HEK293T (cell line): ENCODE measurements at regions not wholly inside any gene's neighbourhood (a gene's known extent, or its start where the extent isn't known, plus 50 kb on each side); places are given as distances from the start of the nearest gene placed in this dataset.
"Not testable (repeated sequence)": the region's sequence is repeated elsewhere in the genome, so short reads cannot be mapped to it uniquely, and the experiment has no call there.

Source experiments
- CTCF ChIA-PET: fragments of 350-600 bp; formaldehyde crosslinking; extraction: SDS; loops from one replicate; lab custom pipeline; 2021; ENCODE audit warnings: antibody characterized with exemption, inconsistent platforms; lab: Yijun Ruan, JAX
- POLR2A ChIA-PET: fragments of 350-600 bp; formaldehyde crosslinking; extraction: SDS; loops from one replicate; lab custom pipeline; 2020; ENCODE audit warnings: antibody characterized with exemption, inconsistent platforms; lab: Yijun Ruan, JAX
- DNase-seq: peaks from one replicate; pipeline ENCODE4 v3.0.0; 2012; ENCODE audit warnings: mixed read lengths; ENCODE audit errors: extremely low spot score
- ARNT ChIP-seq: fragments of 450-650 bp; IDR thresholded peaks from 2 replicates; pipeline ENCODE4 v1.6.1; 2017; ENCODE audit warnings: mild to moderate bottlenecking
- BHLHE40 ChIP-seq: fragments of 450-650 bp; IDR thresholded peaks from 2 replicates; pipeline ENCODE4 v1.6.1; 2016; ENCODE audit warnings: mild to moderate bottlenecking, moderate library complexity, borderline replicate concordance
- CTBP1 ChIP-seq: fragments of 450-650 bp; IDR thresholded peaks from 2 replicates; pipeline ENCODE4 v1.6.1; 2016; ENCODE audit warnings: borderline replicate concordance
- ELF4 ChIP-seq: fragments of 450-650 bp; IDR thresholded peaks from 2 replicates; pipeline ENCODE4 v1.6.1; 2017; ENCODE audit warnings: antibody characterized with exemption
- FOXA1 ChIP-seq: fragments of 450-650 bp; IDR thresholded peaks from 2 replicates; pipeline ENCODE4 v1.6.1; 2016; ENCODE audit warnings: mild to moderate bottlenecking
- FOXK2 ChIP-seq: fragments of 450-650 bp; IDR thresholded peaks from 2 replicates; pipeline ENCODE4 v1.6.1; 2016; ENCODE audit warnings: mild to moderate bottlenecking
- FOXM1 ChIP-seq: fragments of 450-650 bp; IDR thresholded peaks from 2 replicates; pipeline ENCODE4 v1.6.1; 2017; ENCODE audit warnings: mild to moderate bottlenecking, borderline replicate concordance
- HDGF ChIP-seq: fragments of 450-650 bp; IDR thresholded peaks from 2 replicates; pipeline ENCODE4 v1.6.1; 2017; ENCODE audit warnings: antibody characterized with exemption, borderline replicate concordance
- L3MBTL2 ChIP-seq: fragments of 450-650 bp; conservative IDR thresholded peaks from 2 replicates; pipeline ENCODE4 v1.6.1; 2016; ENCODE audit warnings: mild to moderate bottlenecking
- LEF1 ChIP-seq: fragments of 450-650 bp; IDR thresholded peaks from 2 replicates; pipeline ENCODE4 v1.6.1; 2017; ENCODE audit warnings: mild to moderate bottlenecking, borderline replicate concordance
- NFRKB ChIP-seq: fragments of 450-650 bp; IDR thresholded peaks from 2 replicates; pipeline ENCODE4 v1.6.1; 2016; ENCODE audit warnings: mild to moderate bottlenecking, moderate library complexity
- PKNOX1 ChIP-seq: fragments of 450-650 bp; IDR thresholded peaks from 2 replicates; pipeline ENCODE4 v1.6.1; 2016
- SP1 ChIP-seq: fragments of 450-650 bp; IDR thresholded peaks from 2 replicates; pipeline ENCODE4 v1.6.1; 2017
- SUZ12 ChIP-seq: fragments of 450-650 bp; IDR thresholded peaks from 2 replicates; pipeline ENCODE4 v1.6.1; 2016; ENCODE audit warnings: mild to moderate bottlenecking
- TARDBP ChIP-seq: fragments of 450-650 bp; IDR thresholded peaks from 2 replicates; pipeline ENCODE4 v1.6.1; 2016
- ZNF384 ChIP-seq: fragments of 450-650 bp; IDR thresholded peaks from 2 replicates; pipeline ENCODE4 v1.6.1; 2016

GRCh38 chr10:76774987-76775603 lies 862.5 kb downstream of the KCNMA1 start:
- no peak for DNase-seq
- ChIA-PET CTCF (no interaction called here), POLR2A (no interaction called here)
- TF ChIP-seq FOXM1 (no peak), ELF4 (no peak), SUZ12 (no peak), BHLHE40 (no peak), CTBP1 (no peak), LEF1 (no peak), NFRKB (no peak)

- CTCF ChIA-PET: no interaction called here
- POLR2A ChIA-PET: no interaction called here
Observed at GRCh38 chr10:76769582-76769981, 868.0 kb downstream of the KCNMA1 start.

GRCh38 chr10:76769161-76769560 lies 868.4 kb downstream of the KCNMA1 start:
- ChIA-PET CTCF (no interaction called here), POLR2A (no interaction called here)
- no peak for DNase-seq
- no peak for TF ChIP-seq FOXA1
- TF ChIP-seq ELF4: no peak
- TF ChIP-seq FOXK2: no peak

More at GRCh38 chr10:76769582-76769981, 868.0 kb downstream of the KCNMA1 start:
- DNase-seq: no peak
- no peak for TF ChIP-seq ZNF384
- TF ChIP-seq FOXA1: no peak
- TF ChIP-seq ELF4: no peak
- TF ChIP-seq ARNT: no peak
- TF ChIP-seq FOXK2: no peak
- no peak for TF ChIP-seq SUZ12
- TF ChIP-seq CTBP1: no peak
- TF ChIP-seq PKNOX1: no peak
- TF ChIP-seq HDGF: no peak
- TF ChIP-seq L3MBTL2: no peak
- TF ChIP-seq LEF1: no peak
- no peak for TF ChIP-seq NFRKB
- TF ChIP-seq FOXM1: no peak
- TF ChIP-seq TARDBP: no peak
- TF ChIP-seq BHLHE40: no peak
- no peak for TF ChIP-seq SP1

- POLR2A ChIA-PET: no interaction called here
- TF ChIP-seq PKNOX1 (no peak), FOXA1 (no peak), SUZ12 (no peak), SP1 (no peak), L3MBTL2 (no peak), ZNF384 (no peak), TARDBP (no peak), FOXK2 (no peak), BHLHE40 (no peak), NFRKB (no peak), ARNT (no peak)
- no peak for DNase-seq
- CTCF ChIA-PET: no interaction called here
Observed at GRCh38 chr10:76766682-76767081, 870.9 kb downstream of the KCNMA1 start.

GRCh38 chr10:76764921-76765320 lies 872.7 kb downstream of the KCNMA1 start:
- DNase-seq, POLR2A ChIA-PET, CTCF ChIA-PET: not testable (repeated sequence)

- ChIA-PET POLR2A (no interaction called here), CTCF (no interaction called here)
- DNase-seq: no peak
- TF ChIP-seq ELF4: no peak
Observed at GRCh38 chr10:76764177-76764576, 873.4 kb downstream of the KCNMA1 start.

GRCh38 chr10:76763376-76763775 lies 874.2 kb downstream of the KCNMA1 start:
- TF ChIP-seq SP1 (no peak), FOXA1 (no peak)
- CTCF ChIA-PET: no interaction called here
- POLR2A ChIA-PET: no interaction called here
- no peak for DNase-seq

GRCh38 chr10:76759681-76760080 lies 877.9 kb downstream of the KCNMA1 start:
- no peak for TF ChIP-seq ARNT
- TF ChIP-seq CTBP1: no peak
- TF ChIP-seq L3MBTL2: no peak
- TF ChIP-seq ZNF384: peak; percentile 55; the same call in 1 of the 2 replicates
- DNase-seq: no peak
- POLR2A ChIA-PET: no interaction called here
- CTCF ChIA-PET: no interaction called here

GRCh38 chr10:76743169-76743568 lies 894.4 kb downstream of the KCNMA1 start:
- CTCF ChIA-PET: no interaction called here
- POLR2A ChIA-PET: no interaction called here
- TF ChIP-seq HDGF: no peak
- no peak for TF ChIP-seq TARDBP
- TF ChIP-seq SUZ12: no peak
- no peak for TF ChIP-seq PKNOX1
- no peak for TF ChIP-seq FOXA1
- TF ChIP-seq FOXM1: no peak
- no peak for TF ChIP-seq BHLHE40
- TF ChIP-seq ARNT: no peak
- TF ChIP-seq LEF1: no peak
- no peak for TF ChIP-seq ELF4
- no peak for TF ChIP-seq L3MBTL2
- no peak for TF ChIP-seq SP1
- no peak for TF ChIP-seq ZNF384
- no peak for TF ChIP-seq CTBP1
- no peak for TF ChIP-seq FOXK2
- TF ChIP-seq NFRKB: no peak
- no peak for DNase-seq
